SK-MEL-5 (cell line): ENCODE measurements at regions not wholly inside any gene's neighbourhood (a gene's known extent, or its start where the extent isn't known, plus 50 kb on each side); places are given as distances from the start of the nearest gene placed in this dataset.
"Not testable (repeated sequence)": the region's sequence is repeated elsewhere in the genome, so short reads cannot be mapped to it uniquely, and the experiment has no call there.

ENCODE experiments used
- DNase-seq: peaks from one replicate; pipeline ENCODE4 v3.0.0-alpha.2; 2016; ENCODE audit warnings: low read depth, low spot score
- in situ Hi-C: cut with HindIII; loops from 2 replicates; pipeline ENCODE4 v1.10.0; 2016; ENCODE audit warnings: low sequenced_read_pairs, high pct_unique_total_duplicates, low pct_unique_long_range_greater_than_20kb

GRCh38 chr11:92447586-92447985 is 223.0 kb downstream of the FAT3 start:
- in situ Hi-C loops: no loop called here

GRCh38 chr11:92449222-92449621 is 224.6 kb downstream of the FAT3 start:
- DNase-seq: no peak
- in situ Hi-C loops: no loop called here

More at GRCh38 chr11:92447586-92447985, 223.0 kb downstream of the FAT3 start:
- DNase-seq: no peak

GRCh38 chr11:92449780-92450179 is 225.2 kb downstream of the FAT3 start:
- in situ Hi-C loops: no loop called here
- no peak for DNase-seq

GRCh38 chr11:92451063-92451462 is 226.4 kb downstream of the FAT3 start:
- no peak for DNase-seq
- in situ Hi-C loops: no loop called here

- in situ Hi-C loops: no loop called here
- no peak for DNase-seq
Measured at GRCh38 chr11:92453055-92453454, 228.4 kb downstream of the FAT3 start.

GRCh38 chr11:92455210-92455790 is 230.7 kb downstream of the FAT3 start:
- no peak for DNase-seq
- in situ Hi-C loops: no loop called here

GRCh38 chr11:92457250-92457649 is 232.6 kb downstream of the FAT3 start:
- in situ Hi-C loops: no loop called here
- no peak for DNase-seq

GRCh38 chr11:92458486-92458885 is 233.9 kb downstream of the FAT3 start:
- in situ Hi-C loops: no loop called here
- DNase-seq: no peak

- in situ Hi-C loops: no loop called here
- DNase-seq: no peak
Measured at GRCh38 chr11:92460213-92460612, 235.6 kb downstream of the FAT3 start.

GRCh38 chr11:92461447-92461846 is 236.8 kb downstream of the FAT3 start:
- DNase-seq: no peak
- in situ Hi-C loops: no loop called here

GRCh38 chr11:92462821-92463220 is 238.2 kb downstream of the FAT3 start:
- DNase-seq: no peak
- in situ Hi-C loops: no loop called here

- no peak for DNase-seq
- in situ Hi-C loops: no loop called here
Measured at GRCh38 chr11:92464822-92465221, 240.2 kb downstream of the FAT3 start.

GRCh38 chr11:92465410-92465809 is 240.8 kb downstream of the FAT3 start:
- in situ Hi-C loops, DNase-seq: not testable (repeated sequence)

GRCh38 chr11:92473736-92474135 is 249.1 kb downstream of the FAT3 start:
- in situ Hi-C loops: no loop called here
- no peak for DNase-seq

GRCh38 chr11:92475316-92475715 is 250.7 kb downstream of the FAT3 start:
- DNase-seq: no peak
- in situ Hi-C loops: no loop called here

GRCh38 chr11:92475819-92476218 is 251.2 kb downstream of the FAT3 start:
- in situ Hi-C loops: no loop called here
- no peak for DNase-seq

- DNase-seq: no peak
- in situ Hi-C loops: no loop called here
Measured at GRCh38 chr11:92477686-92478085, 253.1 kb downstream of the FAT3 start.

GRCh38 chr11:92480499-92480898 is 255.9 kb downstream of the FAT3 start:
- in situ Hi-C loops: no loop called here
- DNase-seq: no peak

- no peak for DNase-seq
- in situ Hi-C loops: no loop called here
Measured at GRCh38 chr11:92482492-92483060, 258.0 kb downstream of the FAT3 start.

- in situ Hi-C loops: no loop called here
- DNase-seq: no peak
Measured at GRCh38 chr11:92484570-92484969, 260.0 kb downstream of the FAT3 start.
